Globus pallidus (tissue), 1 donor: ENCODE measurements at regions not wholly inside any gene's neighbourhood (a gene's known extent, or its start where the extent isn't known, plus 50 kb on each side); places are given as distances from the start of the nearest gene placed in this dataset.
"Not testable (repeated sequence)": the region's sequence is repeated elsewhere in the genome, so short reads cannot be mapped to it uniquely, and the experiment has no call there.

Experiments used
- DNase-seq: peaks from one replicate; pipeline ENCODE4 v3.0.0-alpha.2; 2015; ENCODE audit warnings: low spot score

DNA sequence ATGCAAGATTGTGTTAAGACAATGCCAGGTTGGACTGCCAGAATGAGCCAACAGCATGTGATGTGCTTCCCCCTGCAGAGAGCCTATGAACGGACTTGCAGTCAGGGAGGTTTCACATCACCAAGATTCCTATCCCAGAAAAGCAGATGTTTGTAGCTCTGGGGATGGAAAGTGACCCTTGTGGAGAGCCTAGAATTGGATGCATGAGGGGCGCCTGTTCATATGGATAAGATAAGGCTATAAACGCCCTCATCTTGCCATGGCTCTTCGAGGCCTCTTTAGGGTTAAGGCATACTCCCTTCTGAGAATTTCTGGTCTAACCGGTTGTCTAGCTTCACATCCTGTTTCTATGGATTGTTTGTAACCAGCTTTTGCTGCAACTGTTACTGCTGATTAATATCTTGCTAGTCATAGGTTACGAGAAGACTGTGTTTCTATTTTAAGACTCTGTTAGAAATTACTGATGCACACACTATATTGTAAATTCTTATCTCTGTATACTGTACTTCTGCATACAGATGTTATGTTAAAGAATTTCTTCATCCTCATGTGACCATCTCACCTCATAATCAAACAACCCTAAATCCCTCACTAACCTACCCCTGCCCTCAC, 295.8 kb downstream of the PTGER3 start:
- DNase-seq, result not testable (repeated sequence)

- no peak for DNase-seq
These were observed 292.9 kb downstream of the PTGER3 start for GRCh38 chr1:70754701-70755100.

DNA sequence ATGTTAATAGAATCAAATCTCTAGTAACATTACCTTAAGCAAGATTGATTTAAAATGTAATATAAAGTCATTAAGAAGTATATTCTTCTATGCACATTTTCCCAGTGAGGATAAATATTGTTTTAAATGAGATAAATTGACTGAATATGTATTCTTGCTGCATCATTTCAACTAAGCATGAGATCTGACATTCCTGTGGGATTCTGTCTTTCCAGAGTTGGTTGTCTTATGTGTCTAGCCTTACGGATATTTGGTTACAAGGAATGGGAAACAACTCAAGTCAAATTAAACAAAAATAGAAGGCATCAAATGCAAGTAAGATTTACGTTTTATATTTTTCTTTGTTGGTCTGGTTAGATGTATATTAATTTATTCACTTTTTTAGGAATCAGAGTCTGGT, 287.5 kb downstream of the PTGER3 start:
- DNase-seq, result no peak

- no peak for DNase-seq
These were observed 285.2 kb downstream of the PTGER3 start for GRCh38 chr1:70762386-70762785.

GRCh38 chr1:70764747-70765146, 282.9 kb downstream of the PTGER3 start:
- no peak for DNase-seq

DNA sequence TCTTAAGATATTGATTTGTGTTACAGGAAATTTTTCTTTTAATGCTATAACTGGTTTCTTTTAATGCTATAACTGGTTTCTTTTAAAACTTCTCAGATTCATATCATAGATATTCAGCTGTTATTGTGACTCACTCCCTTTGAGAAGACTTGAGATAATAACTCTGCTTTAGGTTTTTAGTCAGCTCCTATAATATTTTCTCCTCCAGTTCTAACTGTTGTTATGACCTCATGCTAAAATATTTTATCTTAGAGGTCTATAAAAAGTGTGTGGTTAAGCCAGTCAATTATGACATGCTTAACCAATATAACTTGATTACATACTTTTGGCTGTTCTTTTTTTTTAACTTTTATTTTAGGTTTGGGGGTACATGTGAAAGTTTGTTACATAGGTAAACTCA, 280.2 kb downstream of the PTGER3 start:
- no peak for DNase-seq

- DNase-seq, result no peak
These were observed 279.4 kb downstream of the PTGER3 start for GRCh38 chr1:70768216-70768615.

DNA sequence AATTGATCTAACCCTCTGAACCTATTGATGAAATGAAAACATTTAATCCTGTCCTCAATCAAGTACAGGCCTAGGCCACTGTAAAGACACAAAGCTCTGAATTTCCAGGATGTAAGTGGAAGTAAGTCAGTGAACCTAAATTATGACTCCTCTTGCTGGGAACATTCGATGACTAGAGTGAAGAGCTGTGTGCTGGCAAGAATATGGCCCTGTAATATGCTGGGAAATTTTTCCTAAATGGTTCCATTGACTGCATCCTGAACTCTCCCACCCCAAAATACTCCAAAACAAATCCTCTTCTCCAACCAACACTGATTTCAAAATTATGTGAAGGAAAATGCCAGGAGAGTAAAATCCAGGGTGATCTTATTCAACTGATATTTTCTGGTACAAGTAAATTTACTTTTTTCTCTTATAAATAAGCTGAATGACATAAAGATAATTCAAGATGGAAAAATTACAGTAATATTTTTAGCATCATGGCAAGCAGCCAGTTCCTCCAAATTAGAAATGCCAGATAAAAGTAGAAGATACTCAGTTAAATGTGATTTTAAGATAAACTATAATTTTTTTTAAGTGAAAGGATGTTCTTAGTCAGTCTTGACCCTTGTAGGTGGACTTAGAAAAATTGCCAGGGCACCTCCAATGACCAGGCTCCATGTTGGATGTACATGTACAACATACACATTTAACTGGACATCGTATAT, 269.4 kb downstream of the PTGER3 start:
- DNase-seq, result no peak

DNA sequence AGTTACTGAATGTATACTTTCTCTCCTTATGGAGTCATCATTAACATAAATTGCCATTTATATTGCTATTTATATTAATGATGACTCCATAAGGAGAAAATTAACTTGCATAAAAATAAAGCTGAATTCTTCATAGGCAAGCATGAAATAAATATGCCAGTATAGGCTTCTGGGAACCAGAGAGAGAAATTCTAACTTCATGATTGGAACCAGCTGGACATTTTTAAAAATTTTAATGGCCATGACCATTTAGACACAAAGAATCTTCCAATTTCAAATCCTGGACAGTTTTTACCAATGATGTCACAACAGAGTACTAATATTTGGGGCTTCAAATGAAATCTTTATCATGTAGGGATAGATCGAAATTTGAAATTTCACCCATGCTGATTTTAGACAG, 268.7 kb downstream of the PTGER3 start:
- no peak for DNase-seq

DNA sequence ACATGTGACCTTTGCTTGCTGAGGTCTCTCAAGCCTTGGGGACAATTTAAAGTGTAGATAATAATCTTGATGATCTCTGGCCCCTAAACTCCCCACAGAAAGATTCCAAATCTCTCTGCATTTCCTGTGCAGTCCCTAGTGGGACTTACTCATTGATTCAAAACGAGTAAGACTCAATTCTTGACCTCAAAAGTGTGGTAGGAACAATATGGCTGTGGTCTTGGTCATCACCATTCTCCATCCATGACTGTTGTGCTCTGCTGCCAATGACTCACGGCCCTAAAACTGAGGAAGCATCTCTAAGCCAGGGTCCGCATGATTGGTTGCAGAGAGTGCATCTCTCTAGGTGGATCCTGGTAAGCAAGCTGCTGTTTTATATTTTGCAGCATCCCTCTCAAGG, 268.0 kb downstream of the PTGER3 start:
- DNase-seq, result no peak

- DNase-seq, result no peak
These were observed 262.3 kb downstream of the PTGER3 start for GRCh38 chr1:70785287-70785686.

DNA sequence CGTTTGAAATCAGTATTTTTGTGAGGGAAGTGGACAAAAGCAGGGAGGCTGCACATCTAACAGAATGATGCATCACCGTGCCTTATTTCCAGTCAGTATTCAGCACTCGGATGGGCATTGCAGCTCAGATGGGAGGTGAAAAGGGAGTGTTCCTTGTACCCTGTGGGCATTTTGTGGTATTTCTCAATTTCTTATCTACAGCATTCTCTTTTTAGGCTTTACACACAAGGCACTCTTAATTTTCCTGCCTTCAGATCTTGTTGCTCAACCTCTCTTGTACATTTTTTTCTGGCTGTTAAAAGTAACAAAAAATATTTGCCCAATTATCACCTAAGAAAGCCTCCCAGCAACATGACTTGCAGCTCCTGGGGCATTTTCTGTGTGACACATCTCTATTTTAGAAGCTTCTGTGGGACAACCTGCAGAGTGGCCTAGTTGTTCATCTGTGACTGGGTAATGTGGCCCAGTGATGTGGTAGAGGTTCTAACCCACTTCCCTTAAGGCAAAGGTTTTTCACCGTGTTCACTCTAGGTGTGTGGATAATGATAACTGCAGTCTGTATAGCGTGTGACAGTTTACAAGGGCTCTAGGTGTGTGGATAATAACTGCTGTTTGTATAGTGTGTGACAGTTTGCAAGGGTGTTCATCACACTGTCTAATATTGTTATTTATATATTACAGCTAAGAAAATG, 257.2 kb downstream of the PTGER3 start:
- no peak for DNase-seq

DNA sequence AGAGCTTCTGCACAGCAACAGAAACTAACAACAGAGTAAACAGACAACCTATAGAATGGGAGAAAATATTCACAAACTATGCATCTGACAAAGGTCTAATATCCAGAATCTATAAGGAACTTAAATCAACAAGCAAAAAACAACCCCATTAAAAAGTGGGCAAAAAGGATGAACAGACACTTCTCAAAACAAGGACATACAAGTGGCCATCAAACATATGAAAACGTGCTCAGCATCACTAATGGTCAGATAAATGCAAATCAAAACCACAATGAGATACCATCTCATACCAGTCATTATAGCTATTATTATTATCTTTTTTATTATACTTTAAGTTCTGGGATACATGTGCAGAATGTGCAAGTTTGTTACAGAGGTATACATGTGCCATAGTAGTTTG, 252.6 kb downstream of the PTGER3 start:
- not testable (repeated sequence) for DNase-seq

GRCh38 chr1:70796298-70796697, 251.3 kb downstream of the PTGER3 start:
- not testable (repeated sequence) for DNase-seq

DNA sequence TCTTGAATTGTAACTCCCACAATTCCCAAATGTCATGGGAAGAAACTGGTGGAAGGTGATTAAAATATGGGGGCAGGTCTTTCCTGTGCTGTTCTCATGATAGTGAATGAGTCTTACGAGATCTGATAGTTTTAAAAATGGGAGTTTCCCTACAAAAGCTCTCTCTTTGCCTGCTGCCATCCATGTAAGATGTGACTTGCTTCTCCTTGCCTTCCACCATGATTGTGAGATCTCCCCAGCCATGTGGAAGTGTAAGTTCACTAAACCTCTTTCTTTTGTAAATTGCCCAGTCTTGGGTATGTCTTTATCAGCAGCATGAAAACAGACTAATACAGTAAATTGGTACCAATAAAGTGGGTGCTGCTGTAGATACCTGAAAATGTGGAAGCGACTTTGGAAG, 245.0 kb downstream of the PTGER3 start:
- DNase-seq, result not testable (repeated sequence)

GRCh38 chr1:70805641-70806040, 242.0 kb downstream of the PTGER3 start:
- no peak for DNase-seq

GRCh38 chr1:70807088-70807664, 240.4 kb downstream of the PTGER3 start:
- DNase-seq, result no peak

DNA sequence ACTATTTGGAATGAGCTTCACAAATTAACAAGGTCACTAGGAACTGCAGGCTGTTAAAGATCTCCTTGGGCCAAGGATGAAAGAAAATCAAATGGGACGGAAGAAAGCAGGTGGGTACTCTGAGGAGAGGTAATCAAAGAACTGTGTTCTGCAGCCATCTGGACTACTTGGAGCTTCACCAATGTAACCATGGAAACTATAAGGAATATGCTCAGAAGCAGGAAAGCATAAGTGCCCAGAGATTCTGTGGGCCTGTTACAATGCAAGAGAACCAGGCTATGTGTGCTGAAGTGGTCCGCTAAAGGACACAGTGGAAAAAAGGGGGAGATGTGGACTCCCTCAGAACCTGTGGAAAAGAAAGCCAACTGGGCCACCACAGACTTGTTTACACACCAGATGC, 238.5 kb downstream of the PTGER3 start:
- DNase-seq, result no peak

DNA sequence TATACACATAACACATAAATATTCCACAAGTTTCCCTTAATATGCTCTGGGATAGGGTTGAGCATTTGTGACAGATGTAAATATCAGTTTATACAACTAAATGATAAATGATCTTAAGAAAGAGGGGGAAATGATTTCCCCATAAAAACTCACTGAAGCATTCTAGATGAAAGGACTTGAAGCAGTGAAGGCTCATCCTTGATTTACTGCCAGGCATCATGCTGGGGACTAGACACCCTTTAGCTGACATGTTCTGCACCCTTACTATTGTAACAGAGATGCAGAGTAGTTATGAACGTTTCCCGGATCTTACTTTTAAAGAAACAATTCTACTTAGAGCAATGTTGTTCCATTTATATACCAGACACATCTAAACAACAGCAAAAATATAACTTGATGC, 235.8 kb downstream of the PTGER3 start:
- DNase-seq, result no peak

DNA sequence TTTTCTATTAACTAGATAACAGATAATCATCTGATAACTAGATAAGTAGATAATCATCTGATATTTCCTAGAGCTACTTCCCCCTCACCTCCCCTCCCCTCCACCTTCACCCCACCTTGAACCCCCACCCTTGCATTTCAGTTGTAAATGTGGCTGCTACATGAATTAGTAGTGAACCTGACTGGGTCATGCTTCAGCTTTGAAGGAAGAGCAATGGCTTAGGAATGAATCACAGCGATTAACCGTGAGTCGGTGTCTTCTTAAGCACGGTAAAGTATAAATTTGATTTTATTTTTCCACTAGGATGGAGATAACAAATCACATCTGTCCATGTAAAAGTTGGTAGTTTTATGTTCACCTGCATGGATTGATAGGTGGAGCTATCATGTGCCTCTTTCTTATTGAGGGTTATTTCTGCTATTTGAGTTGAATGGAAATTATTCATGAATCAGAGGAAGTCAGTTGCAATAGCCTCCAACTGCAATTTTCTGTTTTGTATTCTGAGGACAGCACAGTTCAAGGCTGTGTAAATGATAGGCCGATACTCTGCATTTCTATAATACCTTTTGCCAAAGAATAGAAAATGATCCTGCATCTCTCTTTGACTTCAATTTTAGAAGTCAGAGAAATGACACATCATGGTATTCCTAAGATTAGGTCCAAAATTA, 235.0 kb downstream of the PTGER3 start:
- DNase-seq, result no peak

GRCh38 chr1:70818401-70818800, 229.2 kb downstream of the PTGER3 start:
- DNase-seq, result no peak

- DNase-seq, result no peak
These were observed 228.4 kb downstream of the PTGER3 start for GRCh38 chr1:70819231-70819630.
